Keratinocyte (primary cell): ENCODE measurements at regions not wholly inside any gene's neighbourhood (a gene's known extent, or its start where the extent isn't known, plus 50 kb on each side); places are given as distances from the start of the nearest gene placed in this dataset.

Experiments
- DNase-seq: peaks from one replicate; pipeline ENCODE4 v3.0.0-alpha.2; 2011; ENCODE audit warnings: low read depth, missing footprints, low spot score
- FAIRE-seq: peaks from 2 replicates; lab custom pipeline; 2011; peaks lifted over from hg19 to GRCh38; lab: Jason Lieb, UNC
- H2AFZ ChIP-seq: 2 replicates; pipeline ENCODE4 v1.6.0; 2012; ENCODE audit warnings: low read length, control low read depth, inconsistent platforms; ENCODE audit not compliant: control insufficient read depth
- H3K27ac ChIP-seq: 2 replicates; pipeline ENCODE4 v1.5.1; 2011; ENCODE audit warnings: low read length; ENCODE audit not compliant: control insufficient read depth, insufficient read depth
- H3K27me3 ChIP-seq: 3 replicates; pipeline ENCODE4 v1.6.0; 2011; ENCODE audit warnings: low read length; ENCODE audit not compliant: control insufficient read depth, insufficient read depth; ENCODE audit errors: extremely low read depth
- H3K36me3 ChIP-seq, 2 experiments: 2 replicates in 1 of 2; 3 replicates in 1 of 2; pipeline ENCODE4 v1.5.1; 2011; ENCODE audit warnings: low read length in 2 of 2, mild to moderate bottlenecking in 1 of 2; ENCODE audit not compliant: control insufficient read depth in 2 of 2, insufficient read depth in 2 of 2; ENCODE audit errors: extremely low read depth in 1 of 2
- H3K4me1 ChIP-seq: 3 replicates; pipeline ENCODE4 v1.5.1; 2011; ENCODE audit warnings: low read length; ENCODE audit not compliant: control insufficient read depth, insufficient read depth; ENCODE audit errors: extremely low read depth
- H3K4me2 ChIP-seq: 3 replicates; pipeline ENCODE4 v1.6.0; 2011; ENCODE audit warnings: low read depth, low read length; ENCODE audit not compliant: control insufficient read depth, insufficient read depth; ENCODE audit errors: extremely low read depth
- H3K4me3 ChIP-seq, 3 experiments: fragments of 200-600 bp in 1 of 3; sonication (generic) in 1 of 3; 2 replicates in 2 of 3; 3 replicates in 1 of 3; pipeline ENCODE4 v1.5.1; 2011 to 2016; ENCODE audit warnings: low read length in 3 of 3, mild to moderate bottlenecking in 3 of 3, control low read depth in 2 of 3, inconsistent platforms in 1 of 3, low read depth in 1 of 3, mixed read lengths in 1 of 3, mixed run types in 1 of 3, moderate library complexity in 1 of 3; ENCODE audit not compliant: control insufficient read depth in 2 of 3, insufficient read depth in 2 of 3; ENCODE audit errors: extremely low read depth in 1 of 3
- H3K79me2 ChIP-seq: 2 replicates; pipeline ENCODE4 v1.6.0; 2012; ENCODE audit warnings: low read length; ENCODE audit not compliant: control insufficient read depth, insufficient read depth
- H3K9ac ChIP-seq: 3 replicates; pipeline ENCODE4 v1.6.0; 2011; ENCODE audit warnings: low read length; ENCODE audit not compliant: control insufficient read depth, insufficient read depth; ENCODE audit errors: extremely low read depth
- H3K9me1 ChIP-seq: 3 replicates; pipeline ENCODE4 v1.6.0; 2011; ENCODE audit warnings: low read length; ENCODE audit not compliant: control insufficient read depth, insufficient read depth; ENCODE audit errors: extremely low read depth
- H3K9me3 ChIP-seq: 2 replicates; pipeline ENCODE4 v1.5.1; 2012; ENCODE audit warnings: low read depth, low read length; ENCODE audit not compliant: control insufficient read depth
- H4K20me1 ChIP-seq: 3 replicates; pipeline ENCODE4 v1.6.0; 2011; ENCODE audit warnings: low read length; ENCODE audit not compliant: control insufficient read depth, insufficient read depth; ENCODE audit errors: extremely low read depth
- CTCF ChIP-seq, 3 experiments: IDR thresholded peaks in 1 of 3; conservative IDR thresholded peaks in 1 of 3; optimal IDR thresholded peaks in 1 of 3; 2 replicates in 2 of 3; 3 replicates in 1 of 3; pipeline versions ENCODE3 to v1.5.1; 2011; ENCODE audit warnings: low read length in 3 of 3, mild to moderate bottlenecking in 3 of 3, moderate library complexity in 2 of 3, control low read depth in 1 of 3, inconsistent platforms in 1 of 3; ENCODE audit not compliant: insufficient read depth in 2 of 3; ENCODE audit errors: extremely low read depth in 1 of 3
- EZH2 ChIP-seq: IDR thresholded peaks from one replicate; pipeline ENCODE4 v1.6.1; 2012; ENCODE audit warnings: inconsistent platforms, mild to moderate bottlenecking, low read length, moderate library complexity
- dilution Hi-C: fragments of 300-500 bp; cut with MboI; formaldehyde crosslinking; loops from one replicate; pipeline ENCODE4 v1.7.0; 2020; ENCODE audit warnings: low sequenced_read_pairs; ENCODE audit not compliant: extremely low pct_ligation_motif_present

- no peaks in the 10 kb centered on the region for H3K9me1 ChIP-seq
- H4K20me1 ChIP-seq = no peaks in the 10 kb centered on the region
- dilution Hi-C loops = no loop called here
- H3K9me3 ChIP-seq = no peaks in the 10 kb centered on the region
- H3K36me3 ChIP-seq = no peaks in the 10 kb centered on the region
- H3K4me2 ChIP-seq = no peak overlapping the region
- TF ChIP-seq EZH2 (no peak), CTCF (optimal IDR thresholded peaks at IDR 0.05 in 1 of 3, IDR thresholded peaks at IDR 0.05 in 1 of 3, conservative IDR thresholded peaks at IDR 0.05 in 1 of 3; ENCODE audit: extremely low read depth in 1 of 3, insufficient read depth in 2 of 3, low read length in 3 of 3) (no peak)
- no peak overlapping the region for H3K9ac ChIP-seq
- no peak for DNase-seq
- H3K27me3 ChIP-seq = no peaks in the 10 kb centered on the region
- H2AFZ ChIP-seq = no peak overlapping the region
- no peaks in the 10 kb centered on the region for H3K79me2 ChIP-seq
- peak; percentile 5 for FAIRE-seq
- H3K4me3 ChIP-seq = no peak overlapping the region
- no peak overlapping the region for H3K27ac ChIP-seq
- no peaks in the 10 kb centered on the region for H3K4me1 ChIP-seq
Measured at GRCh38 chr21:16192902-16193301, 463.1 kb downstream of the USP25 start.

- DNase-seq (no peak), FAIRE-seq (no peak)
- dilution Hi-C loops = no loop called here
- Histone ChIP-seq H3K9me1 (no peaks in the 10 kb centered on the region), H3K9me3 (no peaks in the 10 kb centered on the region), H3K79me2 (no peaks in the 10 kb centered on the region), H3K27ac (no peak overlapping the region), H3K4me2 (no peak overlapping the region), H3K4me3 (no peak overlapping the region), H3K27me3 (no peaks in the 10 kb centered on the region), H2AFZ (no peak overlapping the region), H4K20me1 (no peaks in the 10 kb centered on the region), H3K4me1 (no peaks in the 10 kb centered on the region), H3K36me3 (no peaks in the 10 kb centered on the region), H3K9ac (no peak overlapping the region)
- TF ChIP-seq CTCF (optimal IDR thresholded peaks at IDR 0.05 in 1 of 3, IDR thresholded peaks at IDR 0.05 in 1 of 3, conservative IDR thresholded peaks at IDR 0.05 in 1 of 3; ENCODE audit: extremely low read depth in 1 of 3, insufficient read depth in 2 of 3, low read length in 3 of 3) (no peak), EZH2 (no peak)
Measured at GRCh38 chr21:16193496-16194094, 463.8 kb downstream of the USP25 start.
